CD4-positive, alpha-beta memory T cell (primary cell): ENCODE measurements at regions not wholly inside any gene's neighbourhood (a gene's known extent, or its start where the extent isn't known, plus 50 kb on each side); places are given as distances from the start of the nearest gene placed in this dataset.

Source experiments
- CTCF ChIA-PET: fragments of 350-600 bp; sonication (Branson Sonifier 250); formaldehyde crosslinking; loops from one replicate; lab custom pipeline; 2021; ENCODE audit warnings: inconsistent platforms; ENCODE audit not compliant: partially characterized antibody; lab: Charles Lee
- POLR2A ChIA-PET: fragments of 350-600 bp; sonication (Branson Sonifier 250); formaldehyde crosslinking; loops from one replicate; lab custom pipeline; 2021; ENCODE audit not compliant: partially characterized antibody; lab: Charles Lee
- DNase-seq, 5 donors: peaks; one replicate each; pipeline versions ENCODE4 v3.0.0 to v3.0.0-alpha.2; 2020 to 2022; ENCODE audit warnings: mixed read lengths in 1 of 5
- H3K27ac ChIP-seq: one replicate; pipeline ENCODE4 v1.7.0; 2013; ENCODE audit warnings: low read depth, low read length
- H3K27me3 ChIP-seq: 2 replicates; pipeline ENCODE4 v1.7.0; 2013; ENCODE audit warnings: mild to moderate bottlenecking, low read length, moderate library complexity; ENCODE audit not compliant: insufficient read depth
- H3K36me3 ChIP-seq: 2 replicates; pipeline ENCODE4 v1.7.0; 2013; ENCODE audit warnings: mild to moderate bottlenecking, low read length, moderate library complexity; ENCODE audit not compliant: insufficient read depth
- H3K4me1 ChIP-seq: 2 replicates; pipeline ENCODE4 v1.7.0; 2013; ENCODE audit warnings: mild to moderate bottlenecking, low read length, moderate library complexity; ENCODE audit not compliant: insufficient read depth
- H3K4me3 ChIP-seq, 2 donors: one replicate each; pipeline ENCODE4 v1.7.0; 2013; ENCODE audit warnings: low read length in 2 of 2, mild to moderate bottlenecking in 1 of 2
- H3K9me3 ChIP-seq, 2 donors: one replicate each; pipeline ENCODE4 v1.7.0; 2013; ENCODE audit warnings: low read length in 2 of 2, control low read depth in 1 of 2; ENCODE audit not compliant: control insufficient read depth in 1 of 2
- H3K27ac Mint-ChIP-seq, 7 donors: one replicate each; pipeline ENCODE4 v1.8.0; 2020 to 2021; ENCODE audit warnings: mixed read lengths in 7 of 7, mild to moderate bottlenecking in 6 of 7, inconsistent platforms in 3 of 7, moderate library complexity in 3 of 7
- H3K27me3 Mint-ChIP-seq, 2 donors: one replicate each; pipeline ENCODE4 v1.8.0; 2020 to 2021; ENCODE audit warnings: mixed read lengths in 2 of 2
- H3K36me3 Mint-ChIP-seq, 2 donors: one replicate each; pipeline ENCODE4 v1.8.0; 2020 to 2021; ENCODE audit warnings: mixed read lengths in 2 of 2, inconsistent platforms in 1 of 2, mild to moderate bottlenecking in 1 of 2
- H3K4me1 Mint-ChIP-seq, 4 donors: one replicate each; pipeline ENCODE4 v1.8.0; 2020 to 2021; ENCODE audit warnings: mixed read lengths in 4 of 4, mild to moderate bottlenecking in 1 of 4
- H3K4me3 Mint-ChIP-seq, 8 donors: one replicate each; pipeline ENCODE4 v1.8.0; 2020 to 2021; ENCODE audit warnings: mixed read lengths in 8 of 8, mild to moderate bottlenecking in 7 of 8, moderate library complexity in 6 of 8, inconsistent platforms in 3 of 8
- H3K9me3 Mint-ChIP-seq, 8 donors: one replicate each; pipeline ENCODE4 v1.8.0; 2020 to 2021; ENCODE audit warnings: mixed read lengths in 8 of 8, mild to moderate bottlenecking in 5 of 8, inconsistent platforms in 3 of 8, moderate library complexity in 1 of 8
- intact Hi-C: fragments of 100-400 bp; cut with micrococcal nuclease; formaldehyde crosslinking; loops from one replicate; pipeline ENCODE4 v1.15.1; 2023

GRCh38 chr4:58252656-58253055, 1142.5 kb upstream of the IGFBP7 start:
- POLR2A ChIA-PET: no interaction called here
- DNase-seq: no peak
- Histone ChIP-seq H3K4me1 (no peaks in the 10 kb centered on the region), H3K9me3 (peaks cover 0 to 3% of the 10 kb centered on the region in 2 donors), H3K27ac (no peak overlapping the region), H3K36me3 (no peaks in the 10 kb centered on the region), H3K27me3 (no peaks in the 10 kb centered on the region), H3K4me3 (no peak overlapping the region)
- intact Hi-C loops: no loop called here
- CTCF ChIA-PET: no interaction called here
- peaks cover 0 to 11% (median 5%) of the 10 kb centered on the region in 8 donors for H3K9me3 Mint-ChIP-seq
- H3K36me3 Mint-ChIP-seq: no peaks in the 10 kb centered on the region
- H3K27me3 Mint-ChIP-seq: no peaks in the 10 kb centered on the region
- no peak overlapping the region for H3K4me3 Mint-ChIP-seq
- H3K4me1 Mint-ChIP-seq: no peaks in the 10 kb centered on the region
- H3K27ac Mint-ChIP-seq: no peak overlapping the region

DNA sequence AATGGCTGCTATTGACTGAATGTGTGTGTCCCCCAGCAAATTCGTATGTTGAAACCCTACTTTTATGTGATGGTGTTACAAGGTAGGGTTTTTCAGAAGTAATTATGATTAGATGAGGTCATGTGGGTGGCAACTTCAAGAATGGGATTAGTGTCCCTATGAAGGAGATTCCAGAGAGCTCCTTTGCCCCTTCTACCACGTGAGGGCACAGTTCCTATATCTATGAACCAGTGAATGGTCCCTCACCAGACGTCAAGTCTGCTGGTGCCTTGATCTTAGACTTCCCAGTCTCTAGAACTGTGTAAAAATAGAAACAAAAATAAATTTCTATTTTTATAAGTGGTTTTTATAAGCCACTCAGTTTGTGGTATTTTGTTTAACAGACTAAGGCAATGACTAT, 1137.6 kb upstream of the IGFBP7 start:
- POLR2A ChIA-PET: no interaction called here
- H3K36me3 Mint-ChIP-seq: no peaks in the 10 kb centered on the region
- Histone ChIP-seq H3K9me3 (peaks cover 0 to 3% of the 10 kb centered on the region in 2 donors), H3K36me3 (no peaks in the 10 kb centered on the region), H3K4me3 (no peak overlapping the region), H3K4me1 (no peaks in the 10 kb centered on the region), H3K27me3 (no peaks in the 10 kb centered on the region), H3K27ac (no peak overlapping the region)
- H3K4me3 Mint-ChIP-seq: no peak overlapping the region
- CTCF ChIA-PET: no interaction called here
- no peaks in the 10 kb centered on the region for H3K4me1 Mint-ChIP-seq
- H3K27ac Mint-ChIP-seq: no peak overlapping the region
- H3K9me3 Mint-ChIP-seq: peaks cover 0 to 18% (median 8%) of the 10 kb centered on the region in 8 donors
- intact Hi-C loops: no loop called here
- no peak for DNase-seq
- H3K27me3 Mint-ChIP-seq: no peaks in the 10 kb centered on the region

GRCh38 chr4:58225460-58225859, 1115.3 kb upstream of the IGFBP7 start:
- intact Hi-C loops: no loop called here
- Histone ChIP-seq H3K4me3 (no peak overlapping the region), H3K36me3 (no peaks in the 10 kb centered on the region), H3K9me3 (no peaks in the 10 kb centered on the region), H3K27ac (no peak overlapping the region), H3K4me1 (no peaks in the 10 kb centered on the region), H3K27me3 (no peaks in the 10 kb centered on the region)
- ChIA-PET CTCF (no interaction called here), POLR2A (no interaction called here)
- no peaks in the 10 kb centered on the region for H3K27me3 Mint-ChIP-seq
- H3K4me1 Mint-ChIP-seq: no peaks in the 10 kb centered on the region
- H3K36me3 Mint-ChIP-seq: no peaks in the 10 kb centered on the region
- peaks cover 0 to 15% (median 5%) of the 10 kb centered on the region in 8 donors for H3K9me3 Mint-ChIP-seq
- H3K4me3 Mint-ChIP-seq: no peak overlapping the region
- DNase-seq: no peak
- no peak overlapping the region for H3K27ac Mint-ChIP-seq

GRCh38 chr4:58219179-58219578, 1109.0 kb upstream of the IGFBP7 start:
- Histone ChIP-seq H3K36me3 (no peaks in the 10 kb centered on the region), H3K27me3 (no peaks in the 10 kb centered on the region), H3K27ac (no peak overlapping the region), H3K9me3 (no peaks in the 10 kb centered on the region), H3K4me1 (no peaks in the 10 kb centered on the region), H3K4me3 (no peak overlapping the region)
- no peaks in the 10 kb centered on the region for H3K36me3 Mint-ChIP-seq
- peaks cover 0 to 29% (median 13%) of the 10 kb centered on the region in 8 donors for H3K9me3 Mint-ChIP-seq
- H3K4me1 Mint-ChIP-seq: no peaks in the 10 kb centered on the region
- no peak for DNase-seq
- CTCF ChIA-PET: no interaction called here
- intact Hi-C loops: no loop called here
- no peak overlapping the region for H3K4me3 Mint-ChIP-seq
- no peaks in the 10 kb centered on the region for H3K27me3 Mint-ChIP-seq
- H3K27ac Mint-ChIP-seq: no peak overlapping the region
- POLR2A ChIA-PET: no interaction called here

DNA sequence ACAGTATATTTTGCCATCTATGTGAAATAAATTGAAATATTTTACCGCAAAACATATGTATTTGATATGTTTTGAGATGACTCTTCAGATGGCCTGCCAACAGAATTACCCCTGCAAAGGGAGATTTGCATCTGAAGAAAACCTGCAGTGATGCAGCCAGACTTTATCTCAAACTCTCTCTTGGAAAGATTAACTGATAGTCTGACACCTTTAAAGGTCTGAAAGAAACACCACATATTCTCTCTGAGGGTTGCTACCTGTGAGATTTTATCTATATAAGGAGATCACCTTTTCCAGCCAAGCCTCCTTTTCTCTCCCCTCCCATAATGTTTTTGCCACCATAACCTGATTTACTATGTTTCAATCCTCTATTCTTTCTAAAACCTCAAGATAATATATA, 1106.3 kb upstream of the IGFBP7 start:
- H3K4me3 Mint-ChIP-seq: no peak overlapping the region
- Histone ChIP-seq H3K4me3 (no peak overlapping the region), H3K9me3 (no peaks in the 10 kb centered on the region)

GRCh38 chr4:58214376-58214775, 1104.2 kb upstream of the IGFBP7 start:
- H3K9me3 Mint-ChIP-seq: peaks cover 2 to 26% (median 12%) of the 10 kb centered on the region in 8 donors
- no peaks in the 10 kb centered on the region for H3K36me3 Mint-ChIP-seq
- H3K4me1 ChIP-seq: no peaks in the 10 kb centered on the region
- H3K4me3 Mint-ChIP-seq: no peak overlapping the region
- DNase-seq: no peak
- POLR2A ChIA-PET: no interaction called here
- no peaks in the 10 kb centered on the region for H3K27me3 ChIP-seq
- no peaks in the 10 kb centered on the region for H3K27me3 Mint-ChIP-seq
- no peak overlapping the region for H3K4me3 ChIP-seq
- no peaks in the 10 kb centered on the region for H3K4me1 Mint-ChIP-seq
- no peaks in the 10 kb centered on the region for H3K9me3 ChIP-seq
- no peaks in the 10 kb centered on the region for H3K36me3 ChIP-seq
- CTCF ChIA-PET: no interaction called here
- intact Hi-C loops: no loop called here
- H3K27ac Mint-ChIP-seq: no peak overlapping the region
- H3K27ac ChIP-seq: no peak overlapping the region

More for the DNA sequence above, 1106.3 kb upstream of the IGFBP7 start:
- H3K36me3 Mint-ChIP-seq: no peaks in the 10 kb centered on the region
- CTCF ChIA-PET: no interaction called here
- H3K4me1 ChIP-seq: no peaks in the 10 kb centered on the region
- H3K36me3 ChIP-seq: no peaks in the 10 kb centered on the region
- DNase-seq: no peak
- no peaks in the 10 kb centered on the region for H3K27me3 Mint-ChIP-seq
- intact Hi-C loops: no loop called here
- H3K27me3 ChIP-seq: no peaks in the 10 kb centered on the region
- no peak overlapping the region for H3K27ac ChIP-seq
- POLR2A ChIA-PET: no interaction called here
- peaks cover 2 to 26% (median 14%) of the 10 kb centered on the region in 8 donors for H3K9me3 Mint-ChIP-seq
- H3K27ac Mint-ChIP-seq: no peak overlapping the region
- no peaks in the 10 kb centered on the region for H3K4me1 Mint-ChIP-seq

- no peaks in the 10 kb centered on the region for H3K4me1 Mint-ChIP-seq
- POLR2A ChIA-PET: no interaction called here
- DNase-seq: no peak
- no peak overlapping the region for H3K4me3 Mint-ChIP-seq
- intact Hi-C loops: no loop called here
- Histone ChIP-seq H3K36me3 (no peaks in the 10 kb centered on the region), H3K27me3 (no peaks in the 10 kb centered on the region), H3K4me3 (no peak overlapping the region), H3K4me1 (no peaks in the 10 kb centered on the region), H3K9me3 (no peaks in the 10 kb centered on the region), H3K27ac (no peak overlapping the region)
- no peaks in the 10 kb centered on the region for H3K36me3 Mint-ChIP-seq
- no peak overlapping the region for H3K27ac Mint-ChIP-seq
- H3K9me3 Mint-ChIP-seq: peaks cover 0 to 25% (median 4%) of the 10 kb centered on the region in 8 donors
- CTCF ChIA-PET: no interaction called here
- H3K27me3 Mint-ChIP-seq: no peaks in the 10 kb centered on the region
Measured at GRCh38 chr4:58209551-58209950, 1099.4 kb upstream of the IGFBP7 start.

DNA sequence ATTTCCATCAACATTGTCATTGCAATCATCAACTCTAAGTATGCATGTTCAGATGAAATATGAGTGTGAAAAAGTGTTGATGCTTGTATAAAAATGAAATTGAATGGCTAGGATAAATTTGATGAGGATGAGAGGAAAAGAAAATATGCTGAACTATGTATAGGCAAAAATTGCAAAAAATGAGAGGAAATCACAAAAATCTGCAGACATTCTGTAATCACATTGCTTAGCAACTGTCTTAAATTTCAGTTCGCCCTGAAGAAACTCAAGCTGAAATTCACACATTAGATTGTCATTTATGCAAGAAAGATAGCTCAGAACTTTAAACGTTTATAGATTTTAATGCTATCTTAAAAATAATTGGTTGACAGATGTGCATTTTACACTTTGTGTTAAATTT, 1098.8 kb upstream of the IGFBP7 start:
- Mint-ChIP-seq H3K9me3 (peaks cover 0 to 21% (median 4%) of the 10 kb centered on the region in 8 donors), H3K4me3 (no peak overlapping the region), H3K27me3 (no peaks in the 10 kb centered on the region), H3K36me3 (no peaks in the 10 kb centered on the region), H3K4me1 (no peaks in the 10 kb centered on the region), H3K27ac (no peak overlapping the region)
- ChIA-PET CTCF (no interaction called here), POLR2A (no interaction called here)
- H3K27ac ChIP-seq: no peak overlapping the region
- no peak overlapping the region for H3K4me3 ChIP-seq
- H3K27me3 ChIP-seq: no peaks in the 10 kb centered on the region
- intact Hi-C loops: no loop called here
- no peak for DNase-seq
- no peaks in the 10 kb centered on the region for H3K36me3 ChIP-seq
- H3K9me3 ChIP-seq: no peaks in the 10 kb centered on the region
- no peaks in the 10 kb centered on the region for H3K4me1 ChIP-seq
